Caco-2 (cell line): ENCODE measurements at regions not wholly inside any gene's neighbourhood (a gene's known extent, or its start where the extent isn't known, plus 50 kb on each side); places are given as distances from the start of the nearest gene placed in this dataset.

Experiments
- BruUV-seq: library from RNA; stranded (reverse); fragments of 400-500 nt; replicated peaks from 2 replicates; lab custom pipeline; 2021; lab: Mats Ljungman, UMichigan
- CTCF ChIA-PET: fragments of 300-600 bp; sonication (Branson Sonifier 250); formaldehyde crosslinking; loops from one replicate; lab custom pipeline; 2022; ENCODE audit warnings: antibody characterized with exemption; lab: Charles Lee
- POLR2A ChIA-PET: fragments of 300-600 bp; sonication (Branson Sonifier 250); formaldehyde crosslinking; loops from one replicate; lab custom pipeline; 2022; ENCODE audit warnings: antibody characterized with exemption; lab: Charles Lee
- DNase-seq, 2 experiments: peaks; one replicate each; pipeline versions ENCODE4 v3.0.0 to v3.0.0-alpha.2; 2020 to 2022
- H3K27me3 ChIP-seq: replicated peaks from 2 replicates; pipeline ENCODE4 v1.6.0; 2011; ENCODE audit warnings: low read length; ENCODE audit not compliant: control insufficient read depth, insufficient read depth
- H3K36me3 ChIP-seq: 2 replicates; pipeline ENCODE4 v1.5.1; 2011; ENCODE audit warnings: low read length; ENCODE audit not compliant: control insufficient read depth, insufficient read depth
- H3K4me1 ChIP-seq: fragments of 250-450 bp; sonication (Bioruptor Pico); 2 replicates; pipeline ENCODE4 v1.5.1; 2020; ENCODE audit warnings: mild to moderate bottlenecking
- H3K4me3 ChIP-seq: 2 replicates; pipeline ENCODE4 v1.5.1; 2011; ENCODE audit warnings: low read depth, mild to moderate bottlenecking, control low read depth, low read length
- H3K9me3 ChIP-seq: fragments of 250-450 bp; sonication (Bioruptor Pico); 2 replicates; pipeline ENCODE4 v1.5.1; 2020; ENCODE audit warnings: mild to moderate bottlenecking, moderate library complexity
- H3K27ac Mint-ChIP-seq: one replicate; pipeline ENCODE4 v1.8.0; 2022; ENCODE audit warnings: mixed read lengths; ENCODE audit not compliant: unreplicated experiment
- H3K27me3 Mint-ChIP-seq: one replicate; pipeline ENCODE4 v1.8.0; 2022; ENCODE audit warnings: mixed read lengths; ENCODE audit not compliant: insufficient read depth, unreplicated experiment
- H3K36me3 Mint-ChIP-seq: one replicate; pipeline ENCODE4 v1.8.0; 2022; ENCODE audit warnings: mild to moderate bottlenecking, mixed read lengths; ENCODE audit not compliant: insufficient read depth, unreplicated experiment
- H3K4me1 Mint-ChIP-seq: one replicate; pipeline ENCODE4 v1.8.0; 2022; ENCODE audit warnings: low read depth, mixed read lengths; ENCODE audit not compliant: unreplicated experiment
- H3K4me3 Mint-ChIP-seq: one replicate; pipeline ENCODE4 v1.8.0; 2022; ENCODE audit warnings: mild to moderate bottlenecking, moderate library complexity, mixed read lengths; ENCODE audit not compliant: unreplicated experiment
- H3K9me3 Mint-ChIP-seq: one replicate; pipeline ENCODE4 v1.8.0; 2022; ENCODE audit warnings: mixed read lengths; ENCODE audit not compliant: unreplicated experiment
- CTCF ChIP-seq, 2 experiments: fragments of 200-600 bp in 1 of 2; IDR thresholded peaks; 1 replicate in 1 of 2; 2 replicates in 1 of 2; pipeline versions ENCODE4 v1.5.1 to v1.8.0; 2011 to 2022; ENCODE audit warnings: antibody characterized with exemption in 1 of 2, control low read depth in 1 of 2, inconsistent platforms in 1 of 2, low read depth in 1 of 2, low read length in 1 of 2, mild to moderate bottlenecking in 1 of 2, moderate library complexity in 1 of 2; ENCODE audit not compliant: insufficient read depth in 1 of 2, severe bottlenecking in 1 of 2, unreplicated experiment in 1 of 2
- intact Hi-C: fragments of 100-400 bp; cut with micrococcal nuclease; formaldehyde crosslinking; loops from one replicate; pipeline ENCODE4 v1.10.0; 2022; ENCODE audit not compliant: unreplicated experiment

DNA sequence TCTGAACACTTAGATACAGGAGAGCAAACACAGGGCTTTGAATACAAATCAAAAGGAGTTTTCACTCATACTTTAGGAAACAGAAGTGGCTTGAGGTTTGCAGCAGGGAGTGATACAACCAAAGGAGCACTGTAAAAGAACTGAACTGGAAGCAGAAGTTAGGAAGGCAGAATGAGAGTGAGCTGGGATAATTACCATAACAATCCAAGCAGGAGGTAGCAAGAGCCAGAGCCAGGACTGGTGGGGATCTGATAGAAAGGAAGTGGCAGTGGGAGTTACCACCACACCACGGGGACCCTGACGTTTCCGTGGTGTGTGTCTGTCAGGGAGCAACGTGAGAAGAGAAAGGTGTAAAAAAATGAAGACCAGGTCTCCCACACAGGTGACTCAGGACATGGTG lies 81.3 kb upstream of the EPB41L3 start:
- H3K4me1 ChIP-seq, result peaks cover 18% of the 10 kb centered on the region
- peaks cover 1% of the 10 kb centered on the region; the same call in 1 of the 2 replicates for H3K27me3 ChIP-seq
- H3K4me3 Mint-ChIP-seq, result no peak overlapping the region
- H3K27ac Mint-ChIP-seq, result no peak overlapping the region
- no peaks in the 10 kb centered on the region for H3K9me3 Mint-ChIP-seq
- no peak for TF ChIP-seq CTCF (IDR thresholded peaks at IDR 0.05; ENCODE audit: insufficient read depth in 1 of 2, low read depth in 1 of 2, low read length in 1 of 2, severe bottlenecking in 1 of 2, unreplicated experiment in 1 of 2)
- POLR2A ChIA-PET, result no interaction called here
- CTCF ChIA-PET, result no interaction called here
- intact Hi-C loops, result no loop called here
- H3K9me3 ChIP-seq, result no peaks in the 10 kb centered on the region
- DNase-seq, result no peak
- no TSS peak for BruUV-seq
- H3K4me3 ChIP-seq, result no peak overlapping the region
- peaks cover 4% of the 10 kb centered on the region for H3K36me3 Mint-ChIP-seq
- H3K27me3 Mint-ChIP-seq, result peaks cover 10% of the 10 kb centered on the region
- H3K4me1 Mint-ChIP-seq, result no peaks in the 10 kb centered on the region
- no peaks in the 10 kb centered on the region for H3K36me3 ChIP-seq

- Histone ChIP-seq H3K27me3 (0 out of 2 replicates have a peak, but pooled peaks cover 1% of the 10 kb centered on the region), H3K36me3 (no peaks in the 10 kb centered on the region), H3K9me3 (no peaks in the 10 kb centered on the region), H3K4me3 (no peak overlapping the region), H3K4me1 (peaks cover 6% of the 10 kb centered on the region; the same call in 1 of the 2 replicates)
- CTCF ChIA-PET, result no interaction called here
- Mint-ChIP-seq H3K4me3 (no peak overlapping the region), H3K9me3 (no peaks in the 10 kb centered on the region), H3K36me3 (no peaks in the 10 kb centered on the region), H3K27ac (no peak overlapping the region), H3K27me3 (peaks cover 3% of the 10 kb centered on the region), H3K4me1 (no peaks in the 10 kb centered on the region)
- POLR2A ChIA-PET, result interaction anchor here (0.6 kb wide), 1 partner anchor 21 kb away, joined by 3 read pairs; no protein-coding TSS in a partner anchor
- no peak for DNase-seq
- intact Hi-C loops, result no loop called here
- no peak for TF ChIP-seq CTCF (IDR thresholded peaks at IDR 0.05; ENCODE audit: insufficient read depth in 1 of 2, low read depth in 1 of 2, low read length in 1 of 2, severe bottlenecking in 1 of 2, unreplicated experiment in 1 of 2)
- no TSS peak for BruUV-seq
These were observed 79.1 kb upstream of the EPB41L3 start for GRCh38 chr18:5622905-5623304.

- Mint-ChIP-seq H3K4me3 (no peak overlapping the region), H3K27me3 (peaks cover 6% of the 10 kb centered on the region), H3K9me3 (no peaks in the 10 kb centered on the region), H3K36me3 (no peaks in the 10 kb centered on the region), H3K27ac (no peak overlapping the region), H3K4me1 (no peaks in the 10 kb centered on the region)
- Histone ChIP-seq H3K36me3 (no peaks in the 10 kb centered on the region), H3K4me1 (no peaks in the 10 kb centered on the region), H3K27me3 (no peaks in the 10 kb centered on the region; the same call in 1 of the 2 replicates), H3K9me3 (no peaks in the 10 kb centered on the region), H3K4me3 (no peak overlapping the region)
- ChIA-PET POLR2A (no interaction called here), CTCF (no interaction called here)
- no peak for TF ChIP-seq CTCF (IDR thresholded peaks at IDR 0.05; ENCODE audit: insufficient read depth in 1 of 2, low read depth in 1 of 2, low read length in 1 of 2, severe bottlenecking in 1 of 2, unreplicated experiment in 1 of 2)
- intact Hi-C loops, result no loop called here
- no TSS peak for BruUV-seq
- DNase-seq, result no peak
These were observed 76.5 kb upstream of the EPB41L3 start for GRCh38 chr18:5620289-5620688.
